Trophoblast cell (in vitro differentiated cells and primary cell): ENCODE measurements at regions not wholly inside any gene's neighbourhood (a gene's known extent, or its start where the extent isn't known, plus 50 kb on each side); places are given as distances from the start of the nearest gene placed in this dataset.
A peak's percentile ranks its signal among the peaks of the same experiment; 100 is the strongest.

Experiments used
- DNase-seq, 2 donors: peaks; one replicate each; pipeline ENCODE4 v3.0.0-alpha.2; 2016
- H2AFZ ChIP-seq: 2 replicates; pipeline ENCODE4 v1.6.1; 2013; ENCODE audit warnings: low read length, moderate library complexity, mild to moderate bottlenecking; ENCODE audit not compliant: insufficient read depth, poor library complexity
- H2AK5ac ChIP-seq: 2 replicates; pipeline ENCODE4 v1.6.1; 2013; ENCODE audit warnings: mild to moderate bottlenecking, low read length
- H2BK120ac ChIP-seq: 2 replicates; pipeline ENCODE4 v1.6.1; 2013; ENCODE audit warnings: low read length, mild to moderate bottlenecking, moderate library complexity; ENCODE audit not compliant: insufficient read depth, poor library complexity
- H2BK12ac ChIP-seq: 2 replicates; pipeline ENCODE4 v1.6.1; 2013; ENCODE audit warnings: mild to moderate bottlenecking, low read length, moderate library complexity
- H2BK5ac ChIP-seq: 2 replicates; pipeline ENCODE4 v1.6.1; 2013; ENCODE audit warnings: low read length, low read depth, moderate library complexity, mild to moderate bottlenecking; ENCODE audit not compliant: poor library complexity
- H3K14ac ChIP-seq: 2 replicates; pipeline ENCODE4 v1.6.1; 2013; ENCODE audit warnings: mild to moderate bottlenecking, low read length
- H3K18ac ChIP-seq: 2 replicates; pipeline ENCODE4 v1.6.1; 2013; ENCODE audit warnings: mild to moderate bottlenecking, low read length
- H3K23ac ChIP-seq: 2 replicates; pipeline ENCODE4 v1.6.1; 2013; ENCODE audit warnings: low read length
- H3K27ac ChIP-seq: 2 replicates; pipeline ENCODE4 v1.5.1; 2013; ENCODE audit warnings: low read depth, mild to moderate bottlenecking, inconsistent platforms, low read length, moderate library complexity
- H3K27me3 ChIP-seq: 2 replicates; pipeline ENCODE4 v1.6.1; 2013; ENCODE audit warnings: inconsistent platforms, mild to moderate bottlenecking, low read length, moderate library complexity; ENCODE audit not compliant: insufficient read depth
- H3K36me3 ChIP-seq, 2 experiments: 1 replicate in 1 of 2; 2 replicates in 1 of 2; pipeline ENCODE4 v1.6.1; 2013; ENCODE audit warnings: low read length in 2 of 2, mild to moderate bottlenecking in 2 of 2, moderate library complexity in 1 of 2; ENCODE audit not compliant: insufficient read depth in 2 of 2, control insufficient read depth in 1 of 2
- H3K4ac ChIP-seq: 2 replicates; pipeline ENCODE4 v1.6.1; 2013; ENCODE audit warnings: low read depth, mild to moderate bottlenecking, low read length, moderate library complexity
- H3K4me1 ChIP-seq, 2 experiments: 1 replicate in 1 of 2; 2 replicates in 1 of 2; pipeline ENCODE4 v1.6.1; 2013; ENCODE audit warnings: low read length in 2 of 2, mild to moderate bottlenecking in 2 of 2, moderate library complexity in 1 of 2; ENCODE audit not compliant: insufficient read depth in 2 of 2, control insufficient read depth in 1 of 2
- H3K4me2 ChIP-seq: 2 replicates; pipeline ENCODE4 v1.6.1; 2013; ENCODE audit warnings: inconsistent platforms, mild to moderate bottlenecking, low read length, moderate library complexity
- H3K4me3 ChIP-seq: 2 replicates; pipeline ENCODE4 v1.5.1; 2013; ENCODE audit warnings: mild to moderate bottlenecking, low read depth, low read length, inconsistent platforms
- H3K79me1 ChIP-seq: one replicate; pipeline ENCODE4 v1.6.1; 2013; ENCODE audit warnings: low read length
- H3K79me2 ChIP-seq: 2 replicates; pipeline ENCODE4 v1.6.1; 2013; ENCODE audit warnings: low read length, mild to moderate bottlenecking; ENCODE audit not compliant: control insufficient read depth, insufficient read depth, poor library complexity
- H3K9ac ChIP-seq: 2 replicates; pipeline ENCODE4 v1.6.1; 2013; ENCODE audit warnings: mild to moderate bottlenecking, low read length
- H3K9me3 ChIP-seq: 2 replicates; pipeline ENCODE4 v1.6.1; 2013; ENCODE audit warnings: low read depth, mild to moderate bottlenecking, control low read depth, inconsistent platforms, low read length; ENCODE audit not compliant: insufficient read depth
- H4K12ac ChIP-seq: 2 replicates; pipeline ENCODE4 v1.6.1; 2013; ENCODE audit warnings: low read depth, mild to moderate bottlenecking, low read length, moderate library complexity
- H4K8ac ChIP-seq: 2 replicates; pipeline ENCODE4 v1.6.1; 2013; ENCODE audit warnings: low read depth, mild to moderate bottlenecking, low read length, moderate library complexity
- H4K91ac ChIP-seq: one replicate; pipeline ENCODE4 v1.6.1; 2013; ENCODE audit warnings: low read depth, mild to moderate bottlenecking, low read length, moderate library complexity
- WGBS: extraction: QIAGEN DNeasy Blood & Tissue Kit; methylation state at CpG from one replicate; pipeline ENCODE4 v1.1.7; 2013; ENCODE audit warnings: missing lambda C conversion rate; ENCODE audit not compliant: insufficient read length, insufficient coverage; ENCODE audit errors: extremely low coverage; 5-methylcytosine and 5-hydroxymethylcytosine counted together

GRCh38 chr3:59542276-59542675 lies 492.5 kb upstream of the CFAP20DC start:
- no peaks in the 10 kb centered on the region for H3K79me1 ChIP-seq
- H3K9me3 ChIP-seq = no peaks in the 10 kb centered on the region
- H4K91ac ChIP-seq = no peak overlapping the region

GRCh38 chr3:59540696-59541095 lies 490.9 kb upstream of the CFAP20DC start:
- no peak overlapping the region for H3K4me2 ChIP-seq
- no peak overlapping the region for H4K12ac ChIP-seq
- H3K79me2 ChIP-seq = no peaks in the 10 kb centered on the region
- no peaks in the 10 kb centered on the region for H3K27me3 ChIP-seq
- no peaks in the 10 kb centered on the region for H3K36me3 ChIP-seq
- WGBS = no CpG with 5 or more reads among the region's 5 CpGs
- no peak overlapping the region for H4K91ac ChIP-seq
- H3K4ac ChIP-seq = no peak overlapping the region
- no peak overlapping the region for H4K8ac ChIP-seq
- no peak overlapping the region for H2BK120ac ChIP-seq
- H3K23ac ChIP-seq = no peak overlapping the region
- H3K4me3 ChIP-seq = no peak overlapping the region
- no peak overlapping the region for H3K18ac ChIP-seq
- no peak overlapping the region for H2AFZ ChIP-seq
- H2BK5ac ChIP-seq = no peak overlapping the region
- no peak overlapping the region for H2BK12ac ChIP-seq
- no peak for DNase-seq
- no peaks in the 10 kb centered on the region for H3K79me1 ChIP-seq
- H3K9ac ChIP-seq = no peak overlapping the region
- no peaks in the 10 kb centered on the region for H3K9me3 ChIP-seq
- no peak overlapping the region for H2AK5ac ChIP-seq
- H3K14ac ChIP-seq = no peak overlapping the region
- no peak overlapping the region for H3K27ac ChIP-seq
- no peaks in the 10 kb centered on the region for H3K4me1 ChIP-seq

More at GRCh38 chr3:59542276-59542675, 492.5 kb upstream of the CFAP20DC start:
- no peak overlapping the region for H2BK120ac ChIP-seq
- H3K4me1 ChIP-seq = no peaks in the 10 kb centered on the region
- H3K27me3 ChIP-seq = no peaks in the 10 kb centered on the region
- no peak overlapping the region for H3K23ac ChIP-seq
- WGBS = no CpG with 5 or more reads among the region's 3 CpGs
- H3K4me3 ChIP-seq = no peak overlapping the region
- no peak overlapping the region for H3K4ac ChIP-seq
- H3K4me2 ChIP-seq = no peak overlapping the region
- DNase-seq = no peak
- H3K36me3 ChIP-seq = no peaks in the 10 kb centered on the region
- H3K27ac ChIP-seq = no peak overlapping the region
- H3K79me2 ChIP-seq = no peaks in the 10 kb centered on the region
- H2BK12ac ChIP-seq = no peak overlapping the region
- H4K12ac ChIP-seq = no peak overlapping the region
- no peak overlapping the region for H2BK5ac ChIP-seq
- no peak overlapping the region for H2AK5ac ChIP-seq
- H2AFZ ChIP-seq = no peak overlapping the region
- H4K8ac ChIP-seq = no peak overlapping the region
- H3K14ac ChIP-seq = no peak overlapping the region
- no peak overlapping the region for H3K18ac ChIP-seq
- H3K9ac ChIP-seq = no peak overlapping the region

GRCh38 chr3:59540241-59540640 lies 490.4 kb upstream of the CFAP20DC start:
- Histone ChIP-seq H3K18ac (no peak overlapping the region), H3K9me3 (no peaks in the 10 kb centered on the region), H4K91ac (no peak overlapping the region), H3K4me2 (no peak overlapping the region), H3K23ac (no peak overlapping the region), H2BK120ac (no peak overlapping the region), H3K27ac (no peak overlapping the region), H3K4ac (no peak overlapping the region), H2AK5ac (no peak overlapping the region), H3K27me3 (no peaks in the 10 kb centered on the region), H3K4me1 (no peaks in the 10 kb centered on the region), H2BK5ac (no peak overlapping the region), H3K36me3 (no peaks in the 10 kb centered on the region), H2BK12ac (no peak overlapping the region), H4K12ac (no peak overlapping the region), H3K9ac (no peak overlapping the region), H4K8ac (no peak overlapping the region), H2AFZ (no peak overlapping the region), H3K4me3 (no peak overlapping the region), H3K79me1 (no peaks in the 10 kb centered on the region), H3K14ac (no peak overlapping the region), H3K79me2 (no peaks in the 10 kb centered on the region)
- no CpG with 5 or more reads among the region's 3 CpGs for WGBS
- no peak for DNase-seq

- H3K27ac ChIP-seq = no peak overlapping the region
- no peaks in the 10 kb centered on the region for H3K36me3 ChIP-seq
- H2AFZ ChIP-seq = no peak overlapping the region
- no peaks in the 10 kb centered on the region for H3K79me2 ChIP-seq
- no peak overlapping the region for H2BK5ac ChIP-seq
- no peak overlapping the region for H3K18ac ChIP-seq
- no peak overlapping the region for H3K23ac ChIP-seq
- no peaks in the 10 kb centered on the region for H3K79me1 ChIP-seq
- no peak overlapping the region for H2BK120ac ChIP-seq
- H3K4me3 ChIP-seq = no peak overlapping the region
- peak overlapping the region; percentile 18 for H4K91ac ChIP-seq
- H2BK12ac ChIP-seq = no peak overlapping the region
- no peak overlapping the region for H3K9ac ChIP-seq
- H3K4ac ChIP-seq = no peak overlapping the region
- H3K4me1 ChIP-seq = no peaks in the 10 kb centered on the region
- no peaks in the 10 kb centered on the region for H3K9me3 ChIP-seq
- no CpG with 5 or more reads among the region's 10 CpGs for WGBS
- DNase-seq = no peak
- no peak overlapping the region for H4K8ac ChIP-seq
- no peak overlapping the region for H4K12ac ChIP-seq
- H2AK5ac ChIP-seq = no peak overlapping the region
- no peaks in the 10 kb centered on the region for H3K27me3 ChIP-seq
- H3K4me2 ChIP-seq = no peak overlapping the region
- H3K14ac ChIP-seq = no peak overlapping the region
Observed at GRCh38 chr3:59538753-59539432, 489.1 kb upstream of the CFAP20DC start.
